H1 (cell line): ENCODE measurements at regions not wholly inside any gene's neighbourhood (a gene's known extent, or its start where the extent isn't known, plus 50 kb on each side); places are given as distances from the start of the nearest gene placed in this dataset.

ENCODE experiments used
- E2F6 ChIP-seq: IDR thresholded peaks from 2 replicates; pipeline ENCODE4 v1.6.1; 2012; ENCODE audit warnings: inconsistent platforms
- GABPA ChIP-seq: IDR thresholded peaks from 2 replicates; pipeline ENCODE4 v1.6.1; 2011; ENCODE audit warnings: mild to moderate bottlenecking, low read length, moderate library complexity, borderline replicate concordance; ENCODE audit not compliant: insufficient read depth
- NRF1 ChIP-seq: IDR thresholded peaks from 2 replicates; pipeline ENCODE4 v1.6.1; 2011; ENCODE audit warnings: mild to moderate bottlenecking, low read depth, low read length, improper control_type of control experiment

- TF ChIP-seq NRF1, result no peak
- TF ChIP-seq GABPA, result no peak
- no peak for TF ChIP-seq E2F6
Measured at GRCh38 chr13:47135800-47136503, 239.1 kb upstream of the HTR2A start (continued).
